T-helper 1 cell treated with Interleukin-12 subunit alpha and Interleukin-12 subunit beta and Interleukin-4 antibody, amounts not matched to agents 30 ng/mL and 1 ng/mL, for 36 hours (primary cell): ENCODE measurements at regions not wholly inside any gene's neighbourhood (a gene's known extent, or its start where the extent isn't known, plus 50 kb on each side); places are given as distances from the start of the nearest gene placed in this dataset.

Experiments
- intact Hi-C: fragments of 100-400 bp; cut with micrococcal nuclease; formaldehyde crosslinking; loops from one replicate; pipeline ENCODE4 v1.15.1; 2024

GRCh38 chr11:11045156-11045930 lies 187.5 kb upstream of the ZBED5 start:
- intact Hi-C loops: no loop called here

- intact Hi-C loops: no loop called here
Observed at GRCh38 chr11:11044137-11044855, 186.4 kb upstream of the ZBED5 start.

- intact Hi-C loops: no loop called here
Observed at GRCh38 chr11:11043721-11044120, 185.9 kb upstream of the ZBED5 start.

GRCh38 chr11:11039208-11039965 lies 181.5 kb upstream of the ZBED5 start:
- intact Hi-C loops: loop anchor here (5.0 kb wide), 1 partner anchor 168 kb away; no protein-coding TSS in a partner anchor

- intact Hi-C loops: loop anchor here (5.0 kb wide), 1 partner anchor 169 kb away; no protein-coding TSS in a partner anchor
Observed at GRCh38 chr11:11038782-11039181, 180.9 kb upstream of the ZBED5 start.

GRCh38 chr11:11038352-11038751 lies 180.5 kb upstream of the ZBED5 start:
- intact Hi-C loops: loop anchor here (5.0 kb wide), 1 partner anchor 169 kb away; no protein-coding TSS in a partner anchor

GRCh38 chr11:11036848-11037732 lies 179.2 kb upstream of the ZBED5 start:
- intact Hi-C loops: loop anchor here (1.0 to 5.0 kb wide), 4 partner anchors 120 to 750 kb away; no protein-coding TSS in a partner anchor

- intact Hi-C loops: loop anchor here (5.0 kb wide), 1 partner anchor 171 kb away; no protein-coding TSS in a partner anchor
Observed at GRCh38 chr11:11036185-11036847, 178.5 kb upstream of the ZBED5 start.

- intact Hi-C loops: loop anchor here (5.0 kb wide), 1 partner anchor 172 kb away; no protein-coding TSS in a partner anchor
Observed at GRCh38 chr11:11035331-11035730, 177.5 kb upstream of the ZBED5 start.

GRCh38 chr11:11034476-11034875 lies 176.6 kb upstream of the ZBED5 start:
- intact Hi-C loops: no loop called here

GRCh38 chr11:11032066-11032465 lies 174.2 kb upstream of the ZBED5 start:
- intact Hi-C loops: no loop called here

GRCh38 chr11:11029027-11029426 lies 171.2 kb upstream of the ZBED5 start:
- intact Hi-C loops: loop anchor here (5.0 kb wide), 3 partner anchors 172 to 1013 kb away; partner anchors contain the start of genes GALNT18 and ZBED5

- intact Hi-C loops: loop anchor here (1.0 to 5.0 kb wide), 6 partner anchors 129 to 1014 kb away; partner anchors contain the start of genes GALNT18 and ZBED5
Observed at GRCh38 chr11:11028017-11028692, 170.3 kb upstream of the ZBED5 start.

- intact Hi-C loops: loop anchor here (5.0 kb wide), 3 partner anchors 170 to 1015 kb away; partner anchors contain the start of genes GALNT18 and ZBED5
Observed at GRCh38 chr11:11027288-11027687, 169.4 kb upstream of the ZBED5 start.

- intact Hi-C loops: loop anchor here (5.0 kb wide), 3 partner anchors 168 to 1017 kb away; partner anchors contain the start of genes GALNT18 and ZBED5
Observed at GRCh38 chr11:11025087-11025486, 167.2 kb upstream of the ZBED5 start.

GRCh38 chr11:11022125-11022730 lies 164.4 kb upstream of the ZBED5 start:
- intact Hi-C loops: loop anchor here (1.0 to 5.0 kb wide), 5 partner anchors 89 to 251 kb away; partner anchors contain the start of gene EIF4G2

GRCh38 chr11:11021563-11021962 lies 163.7 kb upstream of the ZBED5 start:
- intact Hi-C loops: loop anchor here (5.0 kb wide), 1 partner anchor 214 kb away; the partner anchor contains the start of gene EIF4G2

- intact Hi-C loops: loop anchor here (5.0 kb wide), 1 partner anchor 213 kb away; the partner anchor contains the start of gene EIF4G2
Observed at GRCh38 chr11:11020747-11021149, 162.9 kb upstream of the ZBED5 start.
